Panc1 (cell line): ENCODE measurements at regions not wholly inside any gene's neighbourhood (a gene's known extent, or its start where the extent isn't known, plus 50 kb on each side); places are given as distances from the start of the nearest gene placed in this dataset.

Experiments
- ATAC-seq: fragments of 200-7000 bp; cut with Tn5 transposase; 2 replicates; pipeline ENCODE4 v1.9.1; 2020; ENCODE audit warnings: mild to moderate bottlenecking, moderate library complexity
- BruUV-seq: library from RNA; stranded (reverse); fragments of 400-500 nt; replicated peaks from 2 replicates; lab custom pipeline; 2021; lab: Mats Ljungman, UMichigan
- CTCF ChIA-PET: fragments of 300-600 bp; sonication (Branson Sonifier 250); formaldehyde crosslinking; loops from one replicate; lab custom pipeline; 2022; ENCODE audit warnings: antibody characterized with exemption; lab: Charles Lee
- POLR2A ChIA-PET: fragments of 300-600 bp; sonication (Branson Sonifier 250); formaldehyde crosslinking; loops from one replicate; lab custom pipeline; 2022; ENCODE audit warnings: antibody characterized with exemption; lab: Charles Lee
- DNase-seq: peaks from one replicate; pipeline ENCODE4 v3.0.0-alpha.2; 2010; ENCODE audit warnings: low read depth, low spot score
- H3K27ac ChIP-seq: 2 replicates; pipeline ENCODE4 v1.5.1; 2011; ENCODE audit warnings: mild to moderate bottlenecking, low read length, inconsistent platforms
- H3K27me3 ChIP-seq: fragments of 200-500 bp; sonication (Bioruptor generic); 2 replicates; pipeline ENCODE4 v1.6.0; 2014; ENCODE audit warnings: low read length, inconsistent platforms; ENCODE audit not compliant: control insufficient read depth, insufficient read depth
- H3K36me3 ChIP-seq: fragments of 200-500 bp; sonication (Bioruptor generic); 2 replicates; pipeline ENCODE4 v1.5.1; 2014; ENCODE audit warnings: inconsistent platforms, mild to moderate bottlenecking, low read length, moderate library complexity; ENCODE audit not compliant: control insufficient read depth, insufficient read depth
- H3K4me1 ChIP-seq: 2 replicates; pipeline ENCODE4 v1.5.1; 2011; ENCODE audit warnings: inconsistent platforms, mild to moderate bottlenecking, low read length, moderate library complexity; ENCODE audit not compliant: control insufficient read depth, insufficient read depth
- H3K4me3 ChIP-seq, 2 experiments: 2 replicates each; pipeline ENCODE4 v1.5.1; 2011 to 2012; ENCODE audit warnings: low read depth in 2 of 2, low read length in 2 of 2, mild to moderate bottlenecking in 2 of 2, inconsistent platforms in 1 of 2, moderate library complexity in 1 of 2
- H3K9me3 ChIP-seq: fragments of 200-500 bp; sonication (Bioruptor generic); 2 replicates; pipeline ENCODE4 v1.5.1; 2014; ENCODE audit warnings: low read depth, mild to moderate bottlenecking, inconsistent platforms, low read length, moderate library complexity; ENCODE audit not compliant: control insufficient read depth, insufficient read depth
- POLR2AphosphoS5 ChIP-seq: IDR thresholded peaks from 2 replicates; pipeline ENCODE4 v1.6.1; 2012; ENCODE audit warnings: mild to moderate bottlenecking, low read depth, low read length, moderate library complexity
- REST ChIP-seq, 2 experiments: IDR thresholded peaks; 2 replicates each; pipeline ENCODE4 v1.6.1; 2011 to 2012; ENCODE audit warnings: low read depth in 2 of 2, control low read depth in 1 of 2, low read length in 1 of 2, mild to moderate bottlenecking in 1 of 2, moderate library complexity in 1 of 2; ENCODE audit not compliant: insufficient read depth in 1 of 2
- SIN3A ChIP-seq: IDR thresholded peaks from 2 replicates; pipeline ENCODE4 v1.6.1; 2012; ENCODE audit warnings: low read depth, mild to moderate bottlenecking, low read length, moderate library complexity, borderline replicate concordance; ENCODE audit not compliant: insufficient read depth
- TCF7L2 ChIP-seq: IDR thresholded peaks from 2 replicates; pipeline ENCODE4 v1.6.1; 2011; ENCODE audit warnings: mild to moderate bottlenecking, low read depth, low read length, inconsistent platforms
- in situ Hi-C: cut with HindIII; loops from 2 replicates; pipeline ENCODE4 v1.10.0; 2016; ENCODE audit warnings: low sequenced_read_pairs, low pct_unique_long_range_greater_than_20kb
- intact Hi-C: fragments of 100-400 bp; cut with micrococcal nuclease; formaldehyde crosslinking; loops from one replicate; pipeline ENCODE4 v1.10.0; 2022; ENCODE audit not compliant: unreplicated experiment
- TF ChIP-seq, protein P1 (sequence below): fragments of 450-650 bp; IDR thresholded peaks from 2 replicates; pipeline ENCODE4 v1.5.1; 2017; ENCODE audit warnings: mild to moderate bottlenecking

DNA sequence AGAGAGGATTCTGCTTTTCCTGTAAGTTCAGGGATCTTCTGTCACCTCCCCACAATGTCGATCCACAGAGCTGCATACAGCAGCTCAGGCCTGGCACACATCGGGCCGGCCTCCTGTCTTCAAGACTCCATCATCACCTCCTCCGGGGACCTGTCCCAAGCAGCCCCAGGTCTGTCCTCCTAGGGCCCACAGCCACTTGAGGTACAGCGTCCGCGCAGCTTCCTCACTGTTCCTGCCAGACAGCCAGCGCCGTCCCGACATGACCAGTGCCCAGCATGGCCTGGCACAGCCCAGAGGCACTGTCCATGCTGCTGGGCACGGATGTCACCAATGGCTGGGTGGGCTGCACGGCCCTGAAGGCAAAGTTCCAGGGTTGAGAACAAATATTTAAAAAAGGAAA lies 101.6 kb downstream of the DLL1 start:
- no TSS peak for BruUV-seq
- in situ Hi-C loops: no loop called here
- Histone ChIP-seq H3K4me1 (no peaks in the 10 kb centered on the region), H3K36me3 (no peaks in the 10 kb centered on the region), H3K9me3 (no peaks in the 10 kb centered on the region), H3K27me3 (no peaks in the 10 kb centered on the region), H3K27ac (no peak overlapping the region), H3K4me3 (no peak overlapping the region)
- TF ChIP-seq SIN3A (no peak), POLR2AphosphoS5 (no peak), REST (IDR thresholded peaks at IDR 0.05; ENCODE audit: insufficient read depth in 1 of 2, low read depth in 2 of 2, low read length in 1 of 2) (no peak), TCF7L2 (no peak)
- TF ChIP-seq, protein P1, sequence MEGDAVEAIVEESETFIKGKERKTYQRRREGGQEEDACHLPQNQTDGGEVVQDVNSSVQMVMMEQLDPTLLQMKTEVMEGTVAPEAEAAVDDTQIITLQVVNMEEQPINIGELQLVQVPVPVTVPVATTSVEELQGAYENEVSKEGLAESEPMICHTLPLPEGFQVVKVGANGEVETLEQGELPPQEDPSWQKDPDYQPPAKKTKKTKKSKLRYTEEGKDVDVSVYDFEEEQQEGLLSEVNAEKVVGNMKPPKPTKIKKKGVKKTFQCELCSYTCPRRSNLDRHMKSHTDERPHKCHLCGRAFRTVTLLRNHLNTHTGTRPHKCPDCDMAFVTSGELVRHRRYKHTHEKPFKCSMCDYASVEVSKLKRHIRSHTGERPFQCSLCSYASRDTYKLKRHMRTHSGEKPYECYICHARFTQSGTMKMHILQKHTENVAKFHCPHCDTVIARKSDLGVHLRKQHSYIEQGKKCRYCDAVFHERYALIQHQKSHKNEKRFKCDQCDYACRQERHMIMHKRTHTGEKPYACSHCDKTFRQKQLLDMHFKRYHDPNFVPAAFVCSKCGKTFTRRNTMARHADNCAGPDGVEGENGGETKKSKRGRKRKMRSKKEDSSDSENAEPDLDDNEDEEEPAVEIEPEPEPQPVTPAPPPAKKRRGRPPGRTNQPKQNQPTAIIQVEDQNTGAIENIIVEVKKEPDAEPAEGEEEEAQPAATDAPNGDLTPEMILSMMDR: no peak
- CTCF ChIA-PET: no interaction called here
- ATAC-seq (no peak), DNase-seq (no peak)
- intact Hi-C loops: no loop called here
- POLR2A ChIA-PET: no interaction called here

DNA sequence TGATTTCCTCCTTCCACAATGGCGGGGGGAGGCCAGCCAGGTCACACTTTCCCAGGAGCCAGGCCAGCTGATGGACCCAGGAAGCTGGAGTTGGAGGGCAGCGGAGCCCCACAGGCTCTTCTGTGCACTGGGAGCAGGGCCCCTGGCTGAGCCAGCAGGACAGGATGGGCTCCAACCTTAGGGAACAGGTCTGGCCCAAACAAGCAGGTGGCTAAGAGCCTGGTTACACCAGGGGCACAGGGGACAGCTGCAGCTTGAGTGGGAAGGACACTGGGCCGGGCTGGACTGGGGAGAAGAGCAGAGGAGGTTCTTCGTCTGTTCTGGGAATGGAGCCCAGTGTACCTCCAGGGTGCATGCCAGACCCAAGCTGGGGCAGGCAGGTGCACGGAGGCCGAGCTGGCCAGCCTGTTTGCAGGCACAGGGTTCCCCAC lies 102.3 kb downstream of the DLL1 start:
- no TSS peak for BruUV-seq
- in situ Hi-C loops (no loop called here), intact Hi-C loops (no loop called here)
- Histone ChIP-seq H3K4me1 (no peaks in the 10 kb centered on the region), H3K4me3 (no peak overlapping the region), H3K9me3 (no peaks in the 10 kb centered on the region), H3K27me3 (no peaks in the 10 kb centered on the region), H3K36me3 (no peaks in the 10 kb centered on the region), H3K27ac (no peak overlapping the region)
- no peak for TF ChIP-seq SIN3A
- no peak for TF ChIP-seq POLR2AphosphoS5
- TF ChIP-seq, protein P1: no peak
- ChIA-PET POLR2A (no interaction called here), CTCF (no interaction called here)
- no peak for ATAC-seq
- no peak for DNase-seq
